ENCODE measurements at regions not wholly inside any gene's neighbourhood (a gene's known extent, or its start where the extent isn't known, plus 50 kb on each side); places are given as distances from the start of the nearest gene placed in this dataset.
"Not testable (repeated sequence)": the region's sequence is repeated elsewhere in the genome, so short reads cannot be mapped to it uniquely, and the experiment has no call there.

DNA sequence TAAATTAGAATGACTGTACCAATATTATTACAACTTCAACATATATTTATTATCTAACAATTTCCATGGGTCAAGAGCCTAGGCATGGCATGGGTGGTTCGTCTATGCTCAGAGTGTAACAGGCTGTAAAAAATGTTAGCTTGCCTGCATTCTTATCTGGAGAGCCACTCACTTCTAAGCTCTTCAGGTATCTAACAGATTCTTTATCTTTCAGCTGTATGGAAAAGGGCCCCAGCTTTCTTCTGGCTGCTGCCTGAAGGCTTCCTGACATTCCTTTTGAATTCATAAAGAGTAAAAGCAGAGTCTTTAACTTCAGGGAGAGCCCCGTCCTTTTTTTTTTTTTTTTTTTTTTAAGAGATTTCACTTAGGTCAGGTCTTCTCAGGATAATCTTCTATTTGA, 648.8 kb downstream of the NXPH1 start:
- no peak for DNase-seq

- no peak for DNase-seq
Measured at GRCh38 chr7:9083837-9084236, 650.4 kb downstream of the NXPH1 start.

GRCh38 chr7:9091282-9091681, 657.9 kb downstream of the NXPH1 start:
- DNase-seq = no peak

DNA sequence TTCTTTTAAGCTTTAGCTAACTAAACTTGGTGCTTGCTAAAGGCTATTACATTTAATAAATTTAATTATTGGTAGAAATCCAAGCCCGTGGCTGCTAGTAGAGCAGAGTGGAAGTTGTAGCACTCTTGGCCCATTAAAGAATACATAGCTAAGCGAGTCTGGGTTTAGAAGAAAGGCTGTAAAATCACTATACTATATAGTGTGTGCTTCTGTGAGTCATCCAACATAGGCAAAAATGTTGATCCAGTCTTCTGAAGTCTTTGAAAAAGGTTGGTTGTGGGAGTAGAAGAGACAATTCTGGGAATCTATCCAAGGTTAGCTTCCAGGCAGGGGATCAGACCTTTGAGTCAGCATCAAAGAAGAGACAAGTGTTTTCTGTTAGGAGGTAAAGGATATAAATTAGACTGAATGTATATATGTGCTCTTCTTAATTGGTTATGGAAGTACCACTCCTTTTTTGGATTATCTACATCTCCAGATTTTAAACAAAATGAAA, 664.2 kb downstream of the NXPH1 start:
- DNase-seq = no peak

DNA sequence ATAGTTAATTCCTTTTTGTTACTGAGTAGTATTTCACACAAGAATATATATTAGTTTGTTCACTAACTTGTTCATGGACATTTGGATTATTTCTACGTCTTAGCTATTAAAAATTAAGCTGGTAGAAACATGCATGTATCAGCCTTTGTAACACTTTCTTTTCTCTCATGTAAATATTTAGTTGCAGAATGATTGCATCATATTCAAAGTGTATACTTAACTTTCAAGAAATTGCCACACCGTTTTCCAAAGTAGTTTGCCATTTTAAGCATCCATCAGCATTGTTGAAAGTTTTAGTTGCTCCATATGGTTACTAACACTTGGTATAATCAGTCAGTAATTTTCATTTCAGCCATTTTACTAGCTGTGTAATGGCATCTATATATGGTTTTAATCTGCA, 666.9 kb downstream of the NXPH1 start:
- DNase-seq = no peak

DNA sequence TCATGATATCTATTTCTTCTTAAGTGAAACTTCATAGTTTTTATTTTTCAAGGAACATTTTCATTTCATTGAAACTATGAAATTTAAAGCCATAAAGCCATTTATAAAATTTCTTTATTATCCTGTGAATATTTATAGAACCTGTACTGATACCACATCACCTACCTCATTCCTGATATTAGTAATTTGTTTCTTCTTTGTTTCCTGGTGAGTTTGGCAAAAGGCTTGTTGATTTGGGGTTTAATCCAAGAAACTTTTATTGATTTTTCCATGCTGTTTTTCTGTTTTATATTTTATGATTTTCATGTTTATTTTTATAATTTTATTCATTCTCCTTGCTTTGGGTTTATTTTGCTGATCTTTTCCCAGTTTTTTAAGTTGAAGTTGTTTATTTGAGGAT, 669.4 kb downstream of the NXPH1 start:
- no peak for DNase-seq

GRCh38 chr7:9106747-9107146, 673.3 kb downstream of the NXPH1 start:
- no peak for DNase-seq

DNA sequence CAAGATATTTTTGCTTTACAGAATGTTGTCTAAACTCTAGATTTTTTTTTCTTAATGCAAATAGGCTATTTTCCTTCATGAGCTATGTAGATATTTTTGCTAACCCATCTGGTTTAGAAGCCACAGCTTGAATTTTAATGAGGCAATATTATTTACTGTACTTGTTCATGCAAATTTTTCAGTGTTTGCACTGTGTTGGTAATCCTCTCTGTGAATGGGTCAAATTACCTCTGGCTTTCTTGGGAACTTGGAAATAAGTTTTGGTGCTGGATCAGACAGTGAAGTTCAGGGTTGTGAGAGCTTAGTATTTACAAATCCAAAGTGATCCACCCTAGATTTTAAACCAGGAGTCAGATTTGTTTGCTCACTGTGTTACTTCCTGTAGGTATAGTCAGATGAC, 686.9 kb downstream of the NXPH1 start:
- DNase-seq = no peak

DNA sequence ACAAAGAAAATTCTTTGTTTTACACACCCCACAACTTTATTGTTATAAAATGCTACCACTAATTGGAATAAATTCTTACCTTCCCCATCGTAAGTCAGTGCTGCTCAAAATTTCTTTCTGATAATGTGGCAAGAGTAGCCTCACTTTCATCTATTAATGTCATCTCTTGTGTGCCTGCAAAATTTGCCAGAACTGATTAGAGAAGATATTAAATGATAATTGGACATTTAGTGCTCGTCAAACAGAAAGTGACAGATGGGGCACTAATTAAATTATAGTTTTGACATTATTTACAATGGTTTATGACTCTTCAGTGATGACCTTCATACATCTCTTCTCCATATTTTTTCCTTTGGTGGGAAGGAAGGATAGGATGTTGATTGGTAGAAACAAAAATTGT, 690.9 kb downstream of the NXPH1 start:
- no peak for DNase-seq

GRCh38 chr7:9125246-9125645, 691.8 kb downstream of the NXPH1 start:
- no peak for DNase-seq

- DNase-seq = no peak
Measured at GRCh38 chr7:9127901-9128300, 694.5 kb downstream of the NXPH1 start.

DNA sequence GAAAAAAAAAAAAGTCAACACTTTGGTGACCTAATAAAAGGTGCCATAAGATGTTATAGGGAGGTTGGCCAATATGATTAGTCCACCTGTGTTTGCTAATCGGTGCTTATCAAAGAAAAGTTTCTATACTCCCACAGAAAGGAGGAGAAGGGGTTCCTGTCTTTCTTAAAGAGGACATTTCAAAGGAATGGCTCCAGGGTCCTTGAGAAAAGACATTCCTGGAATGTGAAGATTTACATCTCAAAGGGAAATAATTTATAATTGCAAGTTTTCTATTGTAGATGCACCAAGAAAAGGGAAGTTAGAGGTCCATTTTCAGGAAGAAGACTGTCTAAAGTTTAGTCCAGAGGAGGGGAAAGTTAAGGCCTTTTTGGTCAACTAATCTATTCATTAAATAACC, 715.3 kb downstream of the NXPH1 start:
- no peak for DNase-seq

DNA sequence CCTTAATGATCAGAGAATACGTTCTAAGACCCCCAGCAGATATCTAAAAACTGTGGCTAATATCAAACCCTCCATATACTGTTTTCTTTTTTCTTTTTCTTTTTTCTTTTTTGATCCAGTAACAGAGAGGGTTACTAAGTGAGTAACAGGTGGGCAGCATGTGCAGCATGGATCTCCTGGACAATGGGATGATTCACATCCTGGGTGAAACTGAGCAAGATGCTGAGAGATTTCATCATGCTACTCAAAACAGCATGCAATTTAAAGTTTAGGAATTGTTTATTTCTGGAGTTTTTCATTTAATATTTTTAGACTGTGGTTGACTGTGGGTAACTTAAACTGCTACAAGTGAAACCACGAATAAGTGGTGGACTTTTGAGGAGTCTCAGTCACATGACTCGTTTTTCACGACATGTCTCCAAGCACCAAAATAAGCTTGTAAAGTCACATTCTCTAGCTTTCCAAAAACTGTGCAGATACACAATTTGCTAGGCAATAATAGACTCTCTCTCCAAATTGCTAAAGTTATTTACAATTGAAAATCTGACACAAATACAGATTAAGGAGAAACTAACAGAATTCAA, 716.2 kb downstream of the NXPH1 start:
- DNase-seq = no peak

DNA sequence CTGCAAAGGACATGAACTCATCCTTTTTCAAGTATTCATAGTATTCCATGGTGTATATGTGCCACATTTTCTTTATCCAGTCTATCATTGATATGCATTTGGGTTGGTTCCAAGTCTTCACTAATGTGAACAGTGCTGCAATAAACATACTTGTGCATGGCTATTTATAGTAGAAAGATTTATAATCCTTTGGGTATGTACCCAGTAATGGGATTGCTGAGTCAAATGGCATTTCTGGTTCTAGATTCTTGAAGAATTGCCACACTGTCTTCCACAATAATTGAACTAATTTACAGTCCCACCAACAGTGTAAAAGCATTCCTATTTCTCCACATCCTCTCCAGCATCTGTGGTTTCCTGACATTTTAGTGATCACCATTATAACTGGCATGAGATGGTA, 730.3 kb downstream of the NXPH1 start:
- DNase-seq = not testable (repeated sequence)

- no peak for DNase-seq
Measured at GRCh38 chr7:9175871-9176270, 742.5 kb downstream of the NXPH1 start.

DNA sequence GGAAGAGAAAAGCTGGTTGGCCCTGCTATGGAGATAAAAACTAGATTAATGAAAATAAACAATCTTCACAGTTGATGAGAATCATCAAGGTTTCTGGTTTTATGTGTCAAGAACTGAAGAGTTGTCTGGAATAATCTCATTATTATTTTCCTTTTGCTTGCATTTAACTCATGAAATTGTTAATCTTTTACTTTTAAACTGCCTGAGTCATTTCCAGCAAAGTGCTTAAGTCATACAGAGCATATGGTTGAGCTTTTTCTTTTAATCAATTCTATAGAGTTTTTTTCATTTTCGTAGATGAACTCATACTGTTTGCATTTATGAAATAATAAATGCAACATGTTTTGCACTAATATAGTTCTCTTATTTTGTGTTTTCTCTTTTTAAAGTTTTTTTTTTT, 747.9 kb downstream of the NXPH1 start:
- no peak for DNase-seq

GRCh38 chr7:9186730-9187129, 753.3 kb downstream of the NXPH1 start:
- no peak for DNase-seq

DNA sequence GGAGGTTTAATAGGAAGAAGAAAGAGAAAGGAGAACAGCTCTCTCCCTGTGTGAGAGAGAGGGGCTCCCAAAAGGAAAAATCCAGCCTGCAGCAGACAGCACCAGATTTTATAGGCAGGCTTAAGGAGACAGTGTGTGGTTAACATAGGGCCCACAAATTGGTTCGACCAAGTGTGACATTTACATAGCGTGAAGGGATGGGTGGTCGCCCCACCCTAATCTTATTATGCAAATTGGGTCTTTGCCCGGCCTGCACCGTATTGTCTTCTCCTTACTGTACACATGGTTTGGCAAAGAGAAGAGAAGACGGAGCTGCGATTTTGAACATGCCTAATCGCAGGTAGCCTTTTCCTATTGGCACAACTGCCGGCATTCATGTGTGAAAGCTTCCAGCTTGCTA, 756.3 kb downstream of the NXPH1 start:
- DNase-seq = no peak

DNA sequence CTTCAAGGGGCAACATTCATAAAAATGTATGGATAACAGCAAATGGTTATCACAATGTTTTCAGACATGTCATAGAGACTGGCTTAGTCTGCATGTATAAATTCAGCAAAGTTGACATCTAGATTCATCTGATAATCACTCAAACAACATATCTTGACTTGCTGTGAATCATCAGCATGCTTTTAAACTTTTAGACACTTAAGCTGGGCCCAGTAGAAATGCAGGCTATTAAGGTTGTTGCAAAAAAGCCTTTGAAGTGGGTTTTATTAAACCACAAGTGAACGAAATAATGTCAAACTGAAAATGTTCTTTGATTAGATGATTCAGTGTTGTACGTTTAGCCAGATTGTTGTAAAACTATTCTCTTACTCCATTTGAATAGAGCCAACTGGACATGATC, 759.6 kb downstream of the NXPH1 start:
- DNase-seq = no peak

GRCh38 chr7:9200626-9201025, 767.2 kb downstream of the NXPH1 start:
- DNase-seq = no peak

- DNase-seq = no peak
Measured at GRCh38 chr7:9201928-9202327, 768.5 kb downstream of the NXPH1 start.

- DNase-seq = no peak
Measured at GRCh38 chr7:9204571-9204970, 771.2 kb downstream of the NXPH1 start.

- no peak for DNase-seq
Measured at GRCh38 chr7:9210114-9210513, 776.7 kb downstream of the NXPH1 start.

DNA sequence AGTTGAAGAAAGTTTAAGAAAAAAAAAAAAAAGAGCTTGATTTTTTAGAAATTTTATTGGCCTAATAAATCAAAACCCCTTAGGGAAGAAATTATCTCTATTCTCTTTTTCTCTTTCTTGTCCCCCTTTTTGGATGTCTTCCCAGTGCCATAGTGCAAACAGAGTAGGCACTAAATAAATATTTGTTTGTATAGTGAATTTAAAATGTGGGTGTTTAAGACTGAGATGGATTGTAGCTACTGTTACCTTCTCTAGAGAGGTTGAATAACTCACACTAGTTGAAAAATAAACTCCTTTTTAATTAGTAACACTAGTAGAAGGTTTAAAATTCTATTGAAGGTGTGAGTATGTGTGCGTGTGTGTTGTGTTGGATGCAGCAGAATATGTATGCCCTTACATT, 783.8 kb downstream of the NXPH1 start:
- DNase-seq = peak; percentile 9

DNA sequence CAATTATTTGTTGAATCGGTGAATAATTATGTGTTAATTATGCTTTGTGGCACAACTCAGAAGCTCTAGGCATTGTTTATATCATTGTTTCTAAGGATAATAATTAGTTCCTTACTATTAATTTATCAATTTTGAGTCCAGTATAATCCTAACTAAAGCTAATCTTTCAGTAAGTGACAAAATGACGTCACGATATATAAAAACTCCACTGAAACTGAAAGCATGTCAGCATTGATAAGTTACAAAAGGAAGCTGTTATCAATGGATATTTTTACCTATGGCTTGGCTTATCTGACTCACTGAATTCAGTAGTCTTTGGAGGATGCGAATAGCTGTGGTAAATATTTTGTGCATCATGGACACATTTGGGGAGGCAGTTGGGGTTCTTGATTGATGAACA, 793.1 kb downstream of the NXPH1 start:
- DNase-seq = no peak

GRCh38 chr7:9231630-9232121, 798.3 kb downstream of the NXPH1 start:
- peak; percentile 52 for DNase-seq
